CD4-positive, alpha-beta T cell treated with Interleukin-15 for 1 hour (primary cell): ENCODE measurements at regions not wholly inside any gene's neighbourhood (a gene's known extent, or its start where the extent isn't known, plus 50 kb on each side); places are given as distances from the start of the nearest gene placed in this dataset.

ENCODE experiments used
- DNase-seq: peaks from one replicate; pipeline ENCODE4 v3.0.0-alpha.2; 2020

- DNase-seq = no peak
Measured at GRCh38 chr5:167961731-167962130, 329.7 kb upstream of the WWC1 start.

- no peak for DNase-seq
Measured at GRCh38 chr5:167964529-167964928, 326.9 kb upstream of the WWC1 start.

- no peak for DNase-seq
Measured at GRCh38 chr5:167965710-167966109, 325.7 kb upstream of the WWC1 start.

GRCh38 chr5:167966979-167967378, 324.5 kb upstream of the WWC1 start:
- DNase-seq = no peak

- DNase-seq = no peak
Measured at GRCh38 chr5:167967494-167968177, 323.8 kb upstream of the WWC1 start.

GRCh38 chr5:167968837-167969236, 322.6 kb upstream of the WWC1 start:
- DNase-seq = no peak

- no peak for DNase-seq
Measured at GRCh38 chr5:167969998-167970397, 321.4 kb upstream of the WWC1 start.

GRCh38 chr5:167971706-167972105, 319.7 kb upstream of the WWC1 start:
- no peak for DNase-seq

- no peak for DNase-seq
Measured at GRCh38 chr5:167973126-167973525, 318.3 kb upstream of the WWC1 start.

- DNase-seq = no peak
Measured at GRCh38 chr5:167984951-167985350, 306.5 kb upstream of the WWC1 start.

GRCh38 chr5:167985373-167985772, 306.1 kb upstream of the WWC1 start:
- DNase-seq = no peak

GRCh38 chr5:167987490-167988280, 303.8 kb upstream of the WWC1 start:
- no peak for DNase-seq

- no peak for DNase-seq
Measured at GRCh38 chr5:167992868-167993267, 298.6 kb upstream of the WWC1 start.

GRCh38 chr5:167993771-167994170, 297.7 kb upstream of the WWC1 start:
- no peak for DNase-seq

GRCh38 chr5:167995844-167996425, 295.5 kb upstream of the WWC1 start:
- DNase-seq = no peak

GRCh38 chr5:167998148-167998767, 293.2 kb upstream of the WWC1 start:
- no peak for DNase-seq

GRCh38 chr5:167999182-167999581, 292.3 kb upstream of the WWC1 start:
- DNase-seq = no peak

- DNase-seq = no peak
Measured at GRCh38 chr5:168001318-168001717, 290.1 kb upstream of the WWC1 start.

GRCh38 chr5:168002116-168002515, 289.3 kb upstream of the WWC1 start:
- no peak for DNase-seq

- DNase-seq = no peak
Measured at GRCh38 chr5:168005093-168005492, 286.4 kb upstream of the WWC1 start.

GRCh38 chr5:168005936-168006335, 285.5 kb upstream of the WWC1 start:
- DNase-seq = no peak

- DNase-seq = no peak
Measured at GRCh38 chr5:168006456-168007130, 284.9 kb upstream of the WWC1 start.

- DNase-seq = no peak
Measured at GRCh38 chr5:168007286-168007685, 284.2 kb upstream of the WWC1 start.
